Thoracic aorta (tissue), 2 donors: ENCODE measurements at regions not wholly inside any gene's neighbourhood (a gene's known extent, or its start where the extent isn't known, plus 50 kb on each side); places are given as distances from the start of the nearest gene placed in this dataset.

ENCODE experiments used
- ATAC-seq: fragments of 150-250 bp; one replicate; pipeline ENCODE4 v1.8.0; 2017; ENCODE audit warnings: low read depth; ENCODE audit not compliant: insufficient number of reproducible peaks, low FRiP score
- DNase-seq: peaks from one replicate; pipeline ENCODE4 v3.0.0-alpha.2; 2020; ENCODE audit warnings: low spot score
- H3K27ac ChIP-seq, 2 donors: fragments of 200-600 bp; sonication (generic); 1 replicate in 1 of 2; 2 replicates in 1 of 2; pipeline ENCODE4 v1.5.1; 2016; ENCODE audit warnings: mild to moderate bottlenecking in 2 of 2, moderate library complexity in 2 of 2
- H3K27me3 ChIP-seq: fragments of 200-600 bp; sonication (generic); replicated peaks from 2 replicates; pipeline ENCODE4 v1.6.0; 2016; ENCODE audit warnings: mild to moderate bottlenecking; ENCODE audit not compliant: insufficient read depth
- H3K36me3 ChIP-seq: fragments of 200-600 bp; sonication (generic); one replicate; pipeline ENCODE4 v1.5.1; 2016
- H3K4me1 ChIP-seq, 2 donors: fragments of 200-600 bp; sonication (generic); 1 replicate in 1 of 2; 2 replicates in 1 of 2; pipeline versions ENCODE4 v1.5.1 to v1.6.0; 2016; ENCODE audit warnings: low read depth in 2 of 2, mild to moderate bottlenecking in 1 of 2; ENCODE audit not compliant: control insufficient read depth in 1 of 2
- H3K4me3 ChIP-seq: fragments of 200-600 bp; sonication (generic); 2 replicates; pipeline ENCODE4 v1.5.1; 2016; ENCODE audit warnings: mild to moderate bottlenecking
- H3K9me3 ChIP-seq: fragments of 200-600 bp; sonication (generic); 2 replicates; pipeline ENCODE4 v1.5.1; 2016
- TF ChIP-seq, protein P1 (sequence below): fragments of 200-600 bp; sonication (generic); IDR thresholded peaks from one replicate; pipeline ENCODE4 v1.5.1; 2019; ENCODE audit warnings: antibody characterized with exemption

- H3K27me3 ChIP-seq: no peaks in the 10 kb centered on the region
- TF ChIP-seq, protein P1, sequence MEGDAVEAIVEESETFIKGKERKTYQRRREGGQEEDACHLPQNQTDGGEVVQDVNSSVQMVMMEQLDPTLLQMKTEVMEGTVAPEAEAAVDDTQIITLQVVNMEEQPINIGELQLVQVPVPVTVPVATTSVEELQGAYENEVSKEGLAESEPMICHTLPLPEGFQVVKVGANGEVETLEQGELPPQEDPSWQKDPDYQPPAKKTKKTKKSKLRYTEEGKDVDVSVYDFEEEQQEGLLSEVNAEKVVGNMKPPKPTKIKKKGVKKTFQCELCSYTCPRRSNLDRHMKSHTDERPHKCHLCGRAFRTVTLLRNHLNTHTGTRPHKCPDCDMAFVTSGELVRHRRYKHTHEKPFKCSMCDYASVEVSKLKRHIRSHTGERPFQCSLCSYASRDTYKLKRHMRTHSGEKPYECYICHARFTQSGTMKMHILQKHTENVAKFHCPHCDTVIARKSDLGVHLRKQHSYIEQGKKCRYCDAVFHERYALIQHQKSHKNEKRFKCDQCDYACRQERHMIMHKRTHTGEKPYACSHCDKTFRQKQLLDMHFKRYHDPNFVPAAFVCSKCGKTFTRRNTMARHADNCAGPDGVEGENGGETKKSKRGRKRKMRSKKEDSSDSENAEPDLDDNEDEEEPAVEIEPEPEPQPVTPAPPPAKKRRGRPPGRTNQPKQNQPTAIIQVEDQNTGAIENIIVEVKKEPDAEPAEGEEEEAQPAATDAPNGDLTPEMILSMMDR: no peak
- peak overlapping the region; percentile 7 to 10 for H3K27ac ChIP-seq
- H3K4me3 ChIP-seq: no peak overlapping the region
- ATAC-seq (no peak), DNase-seq (no peak)
- no peaks in the 10 kb centered on the region for H3K9me3 ChIP-seq
- peaks cover 9 to 12% of the 10 kb centered on the region in 2 donors for H3K4me1 ChIP-seq
- H3K36me3 ChIP-seq: no peaks in the 10 kb centered on the region
Observed at GRCh38 chr3:34011171-34012101, 213.0 kb downstream of the PDCD6IP start.

- H3K27ac ChIP-seq: peak overlapping the region; percentile 10 to 28
- H3K27me3 ChIP-seq: no peaks in the 10 kb centered on the region
- no peak overlapping the region for H3K4me3 ChIP-seq
- no peaks in the 10 kb centered on the region for H3K36me3 ChIP-seq
- TF ChIP-seq, protein P1: no peak
- DNase-seq (no peak), ATAC-seq (peak; percentile 60)
- H3K4me1 ChIP-seq: peaks cover 11 to 12% of the 10 kb centered on the region in 2 donors
- no peaks in the 10 kb centered on the region for H3K9me3 ChIP-seq
Observed at GRCh38 chr3:34012102-34012461, 213.7 kb downstream of the PDCD6IP start.

DNA sequence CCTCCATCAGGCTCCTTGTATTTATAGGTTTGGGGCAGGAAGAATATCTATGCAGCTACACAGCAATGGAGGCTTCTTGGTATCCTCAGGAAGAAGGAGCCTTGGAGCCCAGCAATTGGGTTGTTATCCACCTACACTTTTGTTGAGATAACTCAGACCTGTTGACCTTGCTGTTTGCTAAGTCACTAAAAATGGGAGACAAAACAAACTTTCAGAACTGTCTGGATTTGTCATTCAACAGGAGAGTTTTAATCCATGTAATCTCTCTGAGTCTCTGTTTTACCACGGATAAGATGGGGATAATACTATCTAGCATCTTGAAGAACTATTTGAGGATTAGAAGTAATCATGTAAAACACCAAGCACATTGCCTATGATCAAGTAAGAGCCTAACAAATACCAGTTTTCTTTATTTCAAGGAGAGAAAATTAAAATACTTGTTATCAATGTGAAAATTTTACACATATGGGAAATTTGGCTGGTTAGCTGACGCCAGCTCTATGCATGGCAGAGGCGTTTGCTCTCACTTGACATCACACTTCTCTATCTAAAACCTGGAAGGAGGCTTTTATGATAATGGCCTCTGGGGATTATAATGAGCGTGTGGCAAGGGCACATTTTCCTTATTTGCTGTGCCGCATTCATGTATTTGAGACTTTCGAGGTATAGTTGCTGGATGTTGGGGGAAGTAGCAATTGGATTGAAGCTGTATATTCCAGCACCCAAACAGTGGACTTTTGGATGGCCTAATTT lies 215.6 kb downstream of the PDCD6IP start:
- no peak overlapping the region for H3K27ac ChIP-seq
- no peaks in the 10 kb centered on the region for H3K27me3 ChIP-seq
- peaks cover 11 to 12% of the 10 kb centered on the region in 2 donors for H3K4me1 ChIP-seq
- ATAC-seq (no peak), DNase-seq (no peak)
- TF ChIP-seq, protein P1: no peak
- no peaks in the 10 kb centered on the region for H3K9me3 ChIP-seq
- no peaks in the 10 kb centered on the region for H3K36me3 ChIP-seq
- H3K4me3 ChIP-seq: no peak overlapping the region

GRCh38 chr3:34015204-34016142 lies 217.0 kb downstream of the PDCD6IP start:
- no peaks in the 10 kb centered on the region for H3K27me3 ChIP-seq
- peaks cover 11 to 12% of the 10 kb centered on the region in 2 donors for H3K4me1 ChIP-seq
- ATAC-seq: no peak
- H3K9me3 ChIP-seq: no peaks in the 10 kb centered on the region
- no peak for DNase-seq
- TF ChIP-seq, protein P1: no peak
- H3K36me3 ChIP-seq: no peaks in the 10 kb centered on the region
- H3K27ac ChIP-seq: no peak overlapping the region
- H3K4me3 ChIP-seq: no peak overlapping the region
